Neural cell (in vitro differentiated cells): ENCODE measurements at regions not wholly inside any gene's neighbourhood (a gene's known extent, or its start where the extent isn't known, plus 50 kb on each side); places are given as distances from the start of the nearest gene placed in this dataset.

Source experiments
- H2AFZ ChIP-seq: fragments of 200-600, 300-800 bp; sonication (generic), shearing (Covaris generic); 2 replicates; pipeline ENCODE4 v1.6.0; 2014; ENCODE audit warnings: low read depth, mild to moderate bottlenecking, antibody characterized with exemption, low read length, moderate library complexity
- H3F3A ChIP-seq: fragments of 200-600 bp; shearing (Covaris generic); 2 replicates; pipeline ENCODE4 v1.6.1; 2016; ENCODE audit warnings: mild to moderate bottlenecking, moderate library complexity, mixed read lengths, antibody characterized with exemption, low read length; ENCODE audit not compliant: insufficient read depth, poor library complexity, severe bottlenecking
- H3K27ac ChIP-seq: fragments of 200-600, 300-800 bp; sonication (generic), shearing (Covaris generic); 2 replicates; pipeline ENCODE4 v1.5.1; 2014; ENCODE audit warnings: mild to moderate bottlenecking, low read length, moderate library complexity
- H3K27me3 ChIP-seq: fragments of 300-800, 200-600 bp; sonication (generic), shearing (Covaris generic); 2 replicates; pipeline ENCODE4 v1.6.0; 2014; ENCODE audit warnings: mild to moderate bottlenecking, low read depth, low read length, moderate library complexity; ENCODE audit not compliant: insufficient read depth
- H3K36me3 ChIP-seq: fragments of 300-800, 200-600 bp; sonication (generic), shearing (Covaris generic); 2 replicates; pipeline ENCODE4 v1.5.1; 2014; ENCODE audit warnings: mild to moderate bottlenecking, antibody characterized with exemption, low read length, moderate library complexity; ENCODE audit not compliant: insufficient read depth
- H3K4me2 ChIP-seq: fragments of 300-800, 200-600 bp; sonication (generic), shearing (Covaris generic); 2 replicates; pipeline ENCODE4 v1.6.0; 2014; ENCODE audit warnings: mild to moderate bottlenecking, low read length
- H3K4me3 ChIP-seq: fragments of 300-800, 200-600 bp; sonication (generic), shearing (Covaris generic); 2 replicates; pipeline ENCODE4 v1.5.1; 2014; ENCODE audit warnings: mild to moderate bottlenecking, low read length, moderate library complexity
- H3K79me2 ChIP-seq: fragments of 200-600 bp; shearing (Covaris generic); replicated peaks from 2 replicates; pipeline ENCODE4 v1.6.0; 2014; ENCODE audit warnings: mild to moderate bottlenecking, low read length, moderate library complexity; ENCODE audit not compliant: insufficient read depth
- H3K9ac ChIP-seq: fragments of 300-800, 200-600 bp; sonication (generic), shearing (Covaris generic); 2 replicates; pipeline ENCODE4 v1.6.1; 2016; ENCODE audit warnings: mild to moderate bottlenecking, low read length, mixed read lengths
- H3K9me2 ChIP-seq: fragments of 200-600 bp; shearing (Covaris generic); 2 replicates; pipeline ENCODE4 v1.6.1; 2016; ENCODE audit warnings: mild to moderate bottlenecking, low read length, mixed read lengths; ENCODE audit not compliant: insufficient read depth
- H3K9me3 ChIP-seq: fragments of 200-600, 300-800 bp; sonication (generic), shearing (Covaris generic); 2 replicates; pipeline ENCODE4 v1.6.1; 2016; ENCODE audit warnings: mild to moderate bottlenecking, mixed run types, low read length, moderate library complexity, mixed read lengths
- H4K20me1 ChIP-seq: fragments of 200-600 bp; shearing (Covaris generic); 2 replicates; pipeline ENCODE4 v1.6.1; 2016; ENCODE audit warnings: mild to moderate bottlenecking, mixed run types; ENCODE audit not compliant: insufficient read depth
- CTCF ChIP-seq: fragments of 450-650 bp; IDR thresholded peaks from 2 replicates; pipeline ENCODE4 v1.5.1; 2014; ENCODE audit warnings: antibody characterized with exemption, mild to moderate bottlenecking, moderate library complexity; ENCODE audit not compliant: poor library complexity, severe bottlenecking
- EP300 ChIP-seq: fragments of 450-650 bp; conservative IDR thresholded peaks from 2 replicates; pipeline ENCODE4 v1.6.1; 2014; ENCODE audit warnings: antibody characterized with exemption, mild to moderate bottlenecking, moderate library complexity; ENCODE audit not compliant: poor library complexity, severe bottlenecking
- EZH2 ChIP-seq: fragments of 200-600, 300-800 bp; shearing (Covaris generic), sonication (generic); IDR thresholded peaks from 2 replicates; pipeline ENCODE4 v1.6.1; 2014; ENCODE audit warnings: antibody characterized with exemption, low read length, borderline replicate concordance, mild to moderate bottlenecking; ENCODE audit not compliant: insufficient read depth, poor library complexity, severe bottlenecking
- MXI1 ChIP-seq: fragments of 450-650 bp; conservative IDR thresholded peaks from 2 replicates; pipeline ENCODE4 v1.6.1; 2014; ENCODE audit warnings: antibody characterized with exemption, mild to moderate bottlenecking; ENCODE audit not compliant: poor library complexity, severe bottlenecking
- POLR2AphosphoS5 ChIP-seq: IDR thresholded peaks from 2 replicates; pipeline ENCODE4 v1.6.1; 2012
- RAD21 ChIP-seq: fragments of 450-650 bp; conservative IDR thresholded peaks from 2 replicates; pipeline ENCODE4 v1.6.1; 2014; ENCODE audit warnings: antibody characterized with exemption, mild to moderate bottlenecking, moderate library complexity
- REST ChIP-seq: IDR thresholded peaks from 2 replicates; pipeline ENCODE4 v1.6.1; 2012; ENCODE audit warnings: borderline replicate concordance
- SMC3 ChIP-seq: fragments of 450-650 bp; conservative IDR thresholded peaks from 2 replicates; pipeline ENCODE4 v1.6.1; 2014; ENCODE audit warnings: antibody characterized with exemption, mild to moderate bottlenecking, moderate library complexity; ENCODE audit not compliant: poor library complexity
- TAF1 ChIP-seq: IDR thresholded peaks from 2 replicates; pipeline ENCODE4 v1.6.1; 2012; ENCODE audit warnings: low read depth

- no peaks in the 10 kb centered on the region for H4K20me1 ChIP-seq
- H3K27me3 ChIP-seq = no peaks in the 10 kb centered on the region
- H3K4me2 ChIP-seq = no peak overlapping the region
- H3K4me3 ChIP-seq = no peak overlapping the region
- no peaks in the 10 kb centered on the region for H3K79me2 ChIP-seq
- H3F3A ChIP-seq = no peaks in the 10 kb centered on the region
- H3K9me2 ChIP-seq = no peaks in the 10 kb centered on the region
- H3K9ac ChIP-seq = no peak overlapping the region
- no peaks in the 10 kb centered on the region for H3K9me3 ChIP-seq
- H3K36me3 ChIP-seq = no peaks in the 10 kb centered on the region
- no peak overlapping the region for H3K27ac ChIP-seq
- no peak for TF ChIP-seq EP300
- TF ChIP-seq CTCF = no peak
- no peak for TF ChIP-seq REST
- TF ChIP-seq TAF1 = no peak
- TF ChIP-seq EZH2 = no peak
- TF ChIP-seq MXI1 = no peak
- TF ChIP-seq POLR2AphosphoS5 = no peak
- no peak for TF ChIP-seq SMC3
- no peak for TF ChIP-seq RAD21
- H2AFZ ChIP-seq = no peak overlapping the region
These were observed 75.9 kb downstream of the EDN3 start for GRCh38 chr20:59376109-59376841.

GRCh38 chr20:59376998-59377397 is 76.6 kb downstream of the EDN3 start:
- Histone ChIP-seq H3K9ac (no peak overlapping the region), H3K36me3 (no peaks in the 10 kb centered on the region), H3K4me2 (no peak overlapping the region), H3K9me3 (no peaks in the 10 kb centered on the region), H3K79me2 (no peaks in the 10 kb centered on the region), H3K9me2 (no peaks in the 10 kb centered on the region), H4K20me1 (no peaks in the 10 kb centered on the region), H3K4me3 (no peak overlapping the region), H3K27me3 (no peaks in the 10 kb centered on the region), H2AFZ (no peak overlapping the region), H3K27ac (no peak overlapping the region), H3F3A (no peaks in the 10 kb centered on the region)
- TF ChIP-seq RAD21 (no peak), CTCF (no peak), SMC3 (no peak), EZH2 (no peak), EP300 (no peak), POLR2AphosphoS5 (no peak), REST (no peak), TAF1 (no peak), MXI1 (no peak)
